WTC11 (cell line): ENCODE measurements at regions not wholly inside any gene's neighbourhood (a gene's known extent, or its start where the extent isn't known, plus 50 kb on each side); places are given as distances from the start of the nearest gene placed in this dataset.

Experiments
- ATAC-seq: fragments of 200-7000 bp; cut with Tn5 transposase; 2 replicates; pipeline ENCODE4 v1.10.0; 2021; ENCODE audit warnings: mild to moderate bottlenecking, moderate library complexity
- CTCF ChIA-PET: fragments of 300-600 bp; sonication (Branson Sonifier 250); formaldehyde crosslinking; loops from one replicate; lab custom pipeline; 2021; ENCODE audit warnings: antibody characterized with exemption; lab: Charles Lee
- POLR2A ChIA-PET: fragments of 350-600 bp; sonication (Branson Sonifier 250); formaldehyde crosslinking; loops from one replicate; lab custom pipeline; 2021; ENCODE audit warnings: antibody characterized with exemption; lab: Charles Lee
- DNase-seq: peaks from one replicate; pipeline ENCODE4 v3.0.0; 2021; ENCODE audit warnings: low spot score
- H3K27ac Mint-ChIP-seq: 2 replicates; pipeline ENCODE4 v1.8.0; 2021; ENCODE audit warnings: mixed read lengths
- H3K27me3 Mint-ChIP-seq: 2 replicates; pipeline ENCODE4 v1.8.0; 2021; ENCODE audit warnings: low read depth, mild to moderate bottlenecking, moderate library complexity, mixed read lengths
- H3K36me3 Mint-ChIP-seq: 2 replicates; pipeline ENCODE4 v1.8.0; 2021; ENCODE audit warnings: mixed read lengths
- H3K4me1 Mint-ChIP-seq: 2 replicates; pipeline ENCODE4 v1.8.0; 2022; ENCODE audit warnings: mixed read lengths
- H3K4me3 Mint-ChIP-seq: 2 replicates; pipeline ENCODE4 v1.8.0; 2021; ENCODE audit warnings: mild to moderate bottlenecking, moderate library complexity, mixed read lengths
- H3K9me3 Mint-ChIP-seq: 2 replicates; pipeline ENCODE4 v1.8.0; 2021; ENCODE audit warnings: mixed read lengths
- AR ChIP-seq: fragments of 250-450 bp; sonication (Bioruptor Pico); IDR thresholded peaks from 2 replicates; pipeline ENCODE4 v1.9.0; 2021; ENCODE audit warnings: mild to moderate bottlenecking
- ELF4 ChIP-seq: sonication (generic); formaldehyde crosslinking; IDR thresholded peaks from 2 replicates; pipeline ENCODE4 v1.8.1; 2022; ENCODE audit warnings: low read depth, mild to moderate bottlenecking, moderate library complexity, missing genetic modification reagents
- EMX1 ChIP-seq: fragments of 250-450 bp; sonication (Bioruptor Pico); IDR thresholded peaks from 2 replicates; pipeline ENCODE4 v1.8.0; 2021; ENCODE audit warnings: mild to moderate bottlenecking
- FOXP4 ChIP-seq: sonication (generic); formaldehyde crosslinking; IDR thresholded peaks from 2 replicates; pipeline ENCODE4 v1.8.0; 2022; ENCODE audit warnings: mild to moderate bottlenecking, missing genetic modification reagents
- MLX ChIP-seq: sonication (generic); formaldehyde crosslinking; IDR thresholded peaks from 2 replicates; pipeline ENCODE4 v1.8.1; 2023; ENCODE audit warnings: mild to moderate bottlenecking, missing genetic modification reagents, moderate library complexity
- MXD4 ChIP-seq: fragments of 250-450 bp; sonication (Bioruptor Pico); IDR thresholded peaks from 2 replicates; pipeline ENCODE4 v1.8.0; 2021; ENCODE audit warnings: mild to moderate bottlenecking, moderate library complexity, borderline replicate concordance
- NFE2L1 ChIP-seq: sonication (generic); formaldehyde crosslinking; IDR thresholded peaks from 2 replicates; pipeline ENCODE4 v1.8.1; 2023; ENCODE audit warnings: missing genetic modification reagents
- NR3C1 ChIP-seq: sonication (generic); formaldehyde crosslinking; conservative IDR thresholded peaks from 2 replicates; pipeline ENCODE4 v1.8.1; 2023; ENCODE audit warnings: low read depth, mild to moderate bottlenecking, missing genetic modification reagents
- PRDM15 ChIP-seq: sonication (generic); formaldehyde crosslinking; IDR thresholded peaks from 2 replicates; pipeline ENCODE4 v1.8.0; 2022; ENCODE audit warnings: missing genetic modification reagents
- SMAD4 ChIP-seq: sonication (generic); formaldehyde crosslinking; IDR thresholded peaks from 2 replicates; pipeline ENCODE4 v1.8.0; 2022; ENCODE audit warnings: mild to moderate bottlenecking, missing genetic modification reagents
- STAT6 ChIP-seq: sonication (generic); formaldehyde crosslinking; conservative IDR thresholded peaks from 2 replicates; pipeline ENCODE4 v1.8.1; 2023; ENCODE audit warnings: mild to moderate bottlenecking, low read depth, missing genetic modification reagents, moderate library complexity
- TCF7 ChIP-seq: sonication (generic); formaldehyde crosslinking; IDR thresholded peaks from 2 replicates; pipeline ENCODE4 v1.8.0; 2022; ENCODE audit warnings: mild to moderate bottlenecking, low read depth, missing genetic modification reagents, moderate library complexity
- TEAD4 ChIP-seq: sonication (generic); formaldehyde crosslinking; IDR thresholded peaks from 2 replicates; pipeline ENCODE4 v1.8.0; 2022; ENCODE audit warnings: mild to moderate bottlenecking, missing genetic modification reagents
- ZNF232 ChIP-seq: sonication (generic); formaldehyde crosslinking; IDR thresholded peaks from 2 replicates; pipeline ENCODE4 v1.8.0; 2022; ENCODE audit warnings: mild to moderate bottlenecking, missing genetic modification reagents
- ZNF281 ChIP-seq: sonication (generic); formaldehyde crosslinking; IDR thresholded peaks from 2 replicates; pipeline ENCODE4 v1.8.0; 2023; ENCODE audit warnings: mild to moderate bottlenecking, missing genetic modification reagents
- ZNF425 ChIP-seq: fragments of 250-450 bp; sonication (Bioruptor Pico); conservative IDR thresholded peaks from 2 replicates; pipeline ENCODE4 v1.9.0; 2021; ENCODE audit warnings: mild to moderate bottlenecking

GRCh38 chr19:5217171-5217570 is 123.4 kb downstream of the PTPRS start (continued):
- TF ChIP-seq ZNF281 (CRISPR knock-in tag) (no peak), EMX1 (CRISPR knock-in tag) (no peak), TCF7 (CRISPR knock-in tag) (no peak), FOXP4 (CRISPR knock-in tag) (no peak), STAT6 (CRISPR knock-in tag) (no peak), PRDM15 (CRISPR knock-in tag) (no peak), TEAD4 (CRISPR knock-in tag) (no peak), MLX (CRISPR knock-in tag) (no peak), NR3C1 (CRISPR knock-in tag) (no peak)

- TF ChIP-seq ZNF425 (CRISPR knock-in tag) = no peak
- TF ChIP-seq MXD4 (CRISPR knock-in tag) = no peak
- no peak for TF ChIP-seq ZNF232 (CRISPR knock-in tag)
- TF ChIP-seq AR (CRISPR knock-in tag) = no peak
- TF ChIP-seq ELF4 = no peak
- TF ChIP-seq NFE2L1 = no peak
- TF ChIP-seq SMAD4 (CRISPR knock-in tag) = no peak
- H3K36me3 Mint-ChIP-seq = peaks cover 72% of the 10 kb centered on the region
- H3K4me3 Mint-ChIP-seq = no peak overlapping the region
- no peak for ATAC-seq
- H3K9me3 Mint-ChIP-seq = peaks cover 5% of the 10 kb centered on the region
- H3K27me3 Mint-ChIP-seq = no peaks in the 10 kb centered on the region
- H3K27ac Mint-ChIP-seq = no peak overlapping the region
- no peak for DNase-seq
- ChIA-PET POLR2A (no interaction called here), CTCF (no interaction called here)
- H3K4me1 Mint-ChIP-seq = no peaks in the 10 kb centered on the region
Observed at GRCh38 chr19:5216141-5216847, 124.3 kb downstream of the PTPRS start.
